H1 (cell line): ENCODE measurements at regions not wholly inside any gene's neighbourhood (a gene's known extent, or its start where the extent isn't known, plus 50 kb on each side); places are given as distances from the start of the nearest gene placed in this dataset.

Source experiments
- CTCF ChIA-PET: fragments of 300-600 bp; sonication (Branson Sonifier 250); formaldehyde crosslinking; loops from one replicate; lab custom pipeline; 2021; ENCODE audit not compliant: partially characterized antibody; lab: Charles Lee
- POLR2A ChIA-PET: fragments of 300-600 bp; sonication (Branson Sonifier 250); formaldehyde crosslinking; loops from one replicate; lab custom pipeline; 2021; ENCODE audit warnings: inconsistent platforms; ENCODE audit not compliant: partially characterized antibody; lab: Charles Lee
- DNase-seq, 2 experiments: peaks; one replicate each; pipeline versions ENCODE4 v3.0.0 to v3.0.0-alpha.2; 2010 to 2022; ENCODE audit warnings: low spot score in 2 of 2, low read depth in 1 of 2, mixed read lengths in 1 of 2
- FAIRE-seq: peaks from 2 replicates; lab custom pipeline; 2011; peaks lifted over from hg19 to GRCh38; lab: Jason Lieb, UNC
- H2AFZ ChIP-seq: 2 replicates; pipeline ENCODE4 v1.8.1; 2012; ENCODE audit warnings: low read length, inconsistent platforms
- H2AK5ac ChIP-seq: 2 replicates; pipeline ENCODE4 v1.6.1; 2013; ENCODE audit warnings: low read depth, low read length
- H2BK120ac ChIP-seq: replicated peaks from 2 replicates; pipeline ENCODE3; 2013; ENCODE audit warnings: low read depth, low read length, inconsistent platforms
- H2BK12ac ChIP-seq: 2 replicates; pipeline ENCODE4 v1.6.1; 2013; ENCODE audit warnings: low read depth, low read length
- H2BK15ac ChIP-seq: 2 replicates; pipeline ENCODE4 v1.6.1; 2013; ENCODE audit warnings: low read length
- H2BK20ac ChIP-seq: 2 replicates; pipeline ENCODE4 v1.6.1; 2013; ENCODE audit warnings: low read length
- H2BK5ac ChIP-seq: 2 replicates; pipeline ENCODE4 v1.6.1; 2013; ENCODE audit warnings: low read depth, low read length
- H3K14ac ChIP-seq: 2 replicates; pipeline ENCODE4 v1.6.1; 2013; ENCODE audit warnings: inconsistent platforms; ENCODE audit not compliant: insufficient read length
- H3K18ac ChIP-seq: 2 replicates; pipeline ENCODE4 v1.6.1; 2013; ENCODE audit warnings: low read length; ENCODE audit errors: extremely low read depth
- H3K23ac ChIP-seq: 2 replicates; pipeline ENCODE4 v1.6.1; 2013; ENCODE audit warnings: inconsistent platforms; ENCODE audit not compliant: insufficient read length
- H3K23me2 ChIP-seq: 2 replicates; pipeline ENCODE4 v1.6.1; 2013; ENCODE audit warnings: low read depth, low read length
- H3K27ac ChIP-seq: 2 replicates; pipeline ENCODE4 v1.6.1; 2011; ENCODE audit warnings: low read depth, low read length, inconsistent platforms
- H3K27me3 ChIP-seq, 4 experiments: replicated peaks in 1 of 4; 1 replicate in 1 of 4; 2 replicates in 3 of 4; pipeline versions ENCODE4 v1.6.1 to v1.8.1; 2011 to 2013; ENCODE audit warnings: low read length in 3 of 4, mild to moderate bottlenecking in 3 of 4, inconsistent platforms in 2 of 4, mixed read lengths in 2 of 4, moderate library complexity in 1 of 4; ENCODE audit not compliant: control insufficient read depth in 3 of 4, insufficient read depth in 3 of 4; ENCODE audit errors: extremely low read depth in 1 of 4
- H3K36me3 ChIP-seq, 4 experiments: 2 replicates each; pipeline versions ENCODE4 v1.6.1 to v1.8.1; 2011 to 2013; ENCODE audit warnings: mild to moderate bottlenecking in 4 of 4, low read length in 3 of 4, moderate library complexity in 2 of 4, control low read depth in 1 of 4, inconsistent platforms in 1 of 4; ENCODE audit not compliant: insufficient read depth in 4 of 4, control insufficient read depth in 2 of 4
- H3K4ac ChIP-seq: replicated peaks from 2 replicates; pipeline ENCODE3; 2013; ENCODE audit warnings: low read length, low read depth, mixed read lengths, inconsistent platforms; ENCODE audit not compliant: insufficient read length
- H3K4me1 ChIP-seq, 4 experiments: replicated peaks in 1 of 4; 1 replicate in 1 of 4; 2 replicates in 3 of 4; pipeline versions ENCODE4 v1.6.1 to v1.8.1; 2011 to 2013; ENCODE audit warnings: low read length in 3 of 4, inconsistent platforms in 2 of 4, mixed read lengths in 1 of 4; ENCODE audit not compliant: insufficient read depth in 4 of 4, control insufficient read depth in 3 of 4
- H3K4me2 ChIP-seq, 2 experiments: 2 replicates each; pipeline versions ENCODE4 v1.6.1 to v1.8.1; 2011 to 2013; ENCODE audit warnings: low read depth in 2 of 2, low read length in 2 of 2, control low read depth in 1 of 2, inconsistent platforms in 1 of 2, mild to moderate bottlenecking in 1 of 2; ENCODE audit not compliant: insufficient read depth in 1 of 2
- H3K4me3 ChIP-seq, 4 experiments: fragments of 200-600, 300-600 bp in 1 of 4; sonication (generic), shearing (Covaris generic), sonication (Bioruptor Twin) in 1 of 4; 2 replicates each; pipeline versions ENCODE4 v1.5.1 to v1.8.1; 2011 to 2016; ENCODE audit warnings: low read length in 4 of 4, low read depth in 3 of 4, control low read depth in 2 of 4, inconsistent platforms in 2 of 4, mild to moderate bottlenecking in 2 of 4, mixed read lengths in 1 of 4, moderate library complexity in 1 of 4; ENCODE audit not compliant: insufficient read depth in 2 of 4; ENCODE audit errors: extremely low read depth in 1 of 4
- H3K56ac ChIP-seq: replicated peaks from 2 replicates; pipeline ENCODE3; 2013; ENCODE audit warnings: low read depth, mild to moderate bottlenecking, mixed read lengths, low read length, inconsistent platforms; ENCODE audit not compliant: insufficient read length
- H3K79me1 ChIP-seq: 2 replicates; pipeline ENCODE4 v1.6.1; 2013; ENCODE audit warnings: low read depth, low read length, control low read depth
- H3K79me2 ChIP-seq, 2 experiments: 2 replicates each; pipeline versions ENCODE4 v1.6.1 to v1.8.1; 2012 to 2013; ENCODE audit warnings: low read length in 2 of 2, mild to moderate bottlenecking in 2 of 2, inconsistent platforms in 1 of 2; ENCODE audit not compliant: insufficient read depth in 2 of 2, control insufficient read depth in 1 of 2
- H3K9ac ChIP-seq, 4 experiments: replicated peaks in 1 of 4; 1 replicate in 1 of 4; 2 replicates in 3 of 4; pipeline versions ENCODE4 v1.6.1 to v1.8.1; 2011 to 2013; ENCODE audit warnings: low read depth in 3 of 4, low read length in 3 of 4, control low read depth in 2 of 4, mild to moderate bottlenecking in 2 of 4, moderate library complexity in 2 of 4, inconsistent platforms in 1 of 4; ENCODE audit errors: extremely low read depth in 1 of 4
- H3K9me3 ChIP-seq, 2 experiments: 2 replicates each; pipeline versions ENCODE4 v1.6.1 to v1.8.1; 2012 to 2013; ENCODE audit warnings: mild to moderate bottlenecking in 2 of 2, moderate library complexity in 2 of 2, control low read depth in 1 of 2, inconsistent platforms in 1 of 2, low read depth in 1 of 2, low read length in 1 of 2, mixed read lengths in 1 of 2; ENCODE audit not compliant: insufficient read depth in 2 of 2
- H4K20me1 ChIP-seq, 2 experiments: replicated peaks in 1 of 2; 2 replicates each; pipeline versions ENCODE3 to v1.8.1; 2011 to 2013; ENCODE audit warnings: inconsistent platforms in 2 of 2, low read length in 2 of 2, mild to moderate bottlenecking in 1 of 2; ENCODE audit not compliant: insufficient read depth in 2 of 2, control insufficient read depth in 1 of 2
- H4K5ac ChIP-seq: 2 replicates; pipeline ENCODE4 v1.6.1; 2013; ENCODE audit warnings: low read length, low read depth, mixed read lengths, inconsistent platforms; ENCODE audit not compliant: insufficient read length
- H4K8ac ChIP-seq: 2 replicates; pipeline ENCODE4 v1.8.0; 2013; ENCODE audit warnings: mild to moderate bottlenecking, moderate library complexity, low read length, inconsistent platforms; ENCODE audit not compliant: insufficient read depth; ENCODE audit errors: extremely low read depth
- H4K91ac ChIP-seq: replicated peaks from 2 replicates; pipeline ENCODE3; 2013; ENCODE audit warnings: low read length, mixed read lengths, inconsistent platforms; ENCODE audit not compliant: insufficient read length
- ASH2L ChIP-seq: fragments of 200-600, 300-600 bp; sonication (generic); IDR thresholded peaks from one replicate; pipeline ENCODE4 v1.7.1; 2017; ENCODE audit warnings: low read length
- ATF3 ChIP-seq: IDR thresholded peaks from 2 replicates; pipeline ENCODE4 v1.6.1; 2011; ENCODE audit warnings: low read depth, mild to moderate bottlenecking, low read length; ENCODE audit not compliant: insufficient read depth
- BACH1 ChIP-seq: IDR thresholded peaks from 2 replicates; pipeline ENCODE4 v1.6.1; 2012; ENCODE audit warnings: low read length, improper control_type of control experiment
- BCL11A ChIP-seq, 2 experiments: IDR thresholded peaks; one replicate each; pipeline ENCODE4 v1.6.1; 2011; ENCODE audit warnings: low read depth in 2 of 2, low read length in 2 of 2, mild to moderate bottlenecking in 2 of 2
- CTBP2 ChIP-seq: IDR thresholded peaks from 2 replicates; pipeline ENCODE4 v1.7.0; 2011; ENCODE audit warnings: borderline replicate concordance, mild to moderate bottlenecking, moderate library complexity, mixed read lengths, low read length; ENCODE audit not compliant: insufficient read depth, insufficient read length
- GTF2F1 ChIP-seq: IDR thresholded peaks from 2 replicates; pipeline ENCODE4 v1.6.1; 2012; ENCODE audit warnings: low read depth, low read length, improper control_type of control experiment, borderline replicate concordance
- KDM5A ChIP-seq: fragments of 200-600 bp; IDR thresholded peaks from 2 replicates; pipeline ENCODE4 v1.7.1; 2012; ENCODE audit warnings: mild to moderate bottlenecking, low read length, inconsistent platforms, mixed read lengths
- NRF1 ChIP-seq: IDR thresholded peaks from 2 replicates; pipeline ENCODE4 v1.6.1; 2011; ENCODE audit warnings: mild to moderate bottlenecking, low read depth, low read length, improper control_type of control experiment
- POU5F1 ChIP-seq: IDR thresholded peaks from 2 replicates; pipeline ENCODE4 v1.6.1; 2011; ENCODE audit warnings: low read depth, mild to moderate bottlenecking, low read length, moderate library complexity
- RAD21 ChIP-seq, 2 experiments: IDR thresholded peaks in 1 of 2; conservative IDR thresholded peaks in 1 of 2; 2 replicates each; pipeline ENCODE4 v1.6.1; 2011; ENCODE audit warnings: low read depth in 2 of 2, low read length in 2 of 2, improper control_type of control experiment in 1 of 2, inconsistent platforms in 1 of 2, mild to moderate bottlenecking in 1 of 2, moderate library complexity in 1 of 2
- RBBP5 ChIP-seq: IDR thresholded peaks from 2 replicates; pipeline ENCODE4 v1.7.1; 2012; ENCODE audit warnings: low read depth, mild to moderate bottlenecking, inconsistent platforms, low read length, moderate library complexity, borderline replicate concordance
- SAP30 ChIP-seq: fragments of 300-600 bp; sonication (generic); IDR thresholded peaks from 2 replicates; pipeline ENCODE4 v1.7.1; 2012; ENCODE audit warnings: low read length, moderate library complexity, mild to moderate bottlenecking, inconsistent platforms; ENCODE audit not compliant: insufficient read depth, insufficient replicate concordance
- TBP ChIP-seq: IDR thresholded peaks from 2 replicates; pipeline ENCODE4 v1.6.1; 2011; ENCODE audit warnings: low read depth, low read length, improper control_type of control experiment
- TEAD4 ChIP-seq: IDR thresholded peaks from 2 replicates; pipeline ENCODE4 v1.6.1; 2012; ENCODE audit warnings: low read depth, low read length, inconsistent platforms, mixed read lengths
- WGBS, 2 experiments: shearing (Covaris generic) in 1 of 2; methylation state at CpG; one replicate each; pipeline versions ENCODE4 v1.1.6 to v1.1.7; 2013 to 2015; ENCODE audit warnings: low lambda C conversion rate in 2 of 2, mixed read lengths in 2 of 2, inconsistent platforms in 1 of 2, low coverage in 1 of 2, missing lambda C conversion rate in 1 of 2; ENCODE audit not compliant: insufficient replicate concordance in 2 of 2, insufficient coverage in 1 of 2, insufficient read length in 1 of 2; ENCODE audit errors: extremely low coverage in 1 of 2, missing lambda C conversion rate in 1 of 2; 5-methylcytosine and 5-hydroxymethylcytosine counted together

GRCh38 chr7:24175603-24176002, 108.4 kb upstream of the NPY start:
- Histone ChIP-seq H2BK120ac (no peak overlapping the region), H2BK12ac (no peak overlapping the region), H2BK15ac (no peak overlapping the region), H3K4me1 (no peaks in the 10 kb centered on the region), H3K4me3 (no peak overlapping the region), H3K36me3 (no peaks in the 10 kb centered on the region; a peak in 1 of 8 replicates), H3K27me3 (no peaks in the 10 kb centered on the region), H3K9ac (no peak overlapping the region), H3K14ac (no peak overlapping the region), H3K79me2 (no peaks in the 10 kb centered on the region), H2BK5ac (no peak overlapping the region), H4K8ac (no peak overlapping the region), H2AFZ (no peak overlapping the region), H3K56ac (no peak overlapping the region), H4K5ac (no peak overlapping the region), H3K4ac (no peak overlapping the region), H3K18ac (no peak overlapping the region), H3K9me3 (no peaks in the 10 kb centered on the region), H2BK20ac (no peak overlapping the region), H3K4me2 (no peak overlapping the region), H2AK5ac (no peak overlapping the region), H3K27ac (no peak overlapping the region), H3K79me1 (no peaks in the 10 kb centered on the region), H3K23me2 (no peaks in the 10 kb centered on the region), H4K91ac (no peak overlapping the region), H3K23ac (no peak overlapping the region), H4K20me1 (no peaks in the 10 kb centered on the region)
- POLR2A ChIA-PET, result no interaction called here
- 80% methylated on average over 6 of the region's 6 CpGs; no CpG with 5 or more reads in 1 of the 2 experiments for WGBS, 2 experiments
- CTCF ChIA-PET, result interaction anchor here (1.3 to 2.2 kb wide), 2 partner anchors 11 to 270 kb away, joined by 3 to 5 read pairs; no protein-coding TSS in a partner anchor
- DNase-seq (no peak), FAIRE-seq (no peak)
- TF ChIP-seq TBP (no peak), NRF1 (no peak), BCL11A (IDR thresholded peaks at IDR 0.05; ENCODE audit: low read depth in 2 of 2, low read length in 2 of 2) (no peak), RAD21 (IDR thresholded peaks at IDR 0.05 in 1 of 2, conservative IDR thresholded peaks at IDR 0.05 in 1 of 2; ENCODE audit: low read depth in 2 of 2, low read length in 2 of 2) (no peak), SAP30 (no peak), TEAD4 (no peak), KDM5A (no peak), CTBP2 (no peak), BACH1 (no peak), GTF2F1 (no peak), ATF3 (no peak), ASH2L (no peak), RBBP5 (no peak), POU5F1 (no peak)
